ENCODE measurements at regions not wholly inside any gene's neighbourhood (a gene's known extent, or its start where the extent isn't known, plus 50 kb on each side); places are given as distances from the start of the nearest gene placed in this dataset.

GRCh38 chr3:82165266-82165665 is 403.8 kb upstream of the GBE1 start:
- TF ChIP-seq BCL3 (IDR thresholded peaks at IDR 0.05) = no peak
- TF ChIP-seq CHD4 (IDR thresholded peaks at IDR 0.05; ENCODE audit: borderline replicate concordance) = no peak
- no peak for TF ChIP-seq POLR2A (IDR thresholded peaks at IDR 0.05; ENCODE audit: low read length)
- TF ChIP-seq RAD21 (conservative IDR thresholded peaks at IDR 0.05 in 1 of 2, IDR thresholded peaks at IDR 0.05 in 1 of 2) = no peak
- no peak for TF ChIP-seq USF2 (IDR thresholded peaks at IDR 0.05)
- no peak for TF ChIP-seq JUN (IDR thresholded peaks at IDR 0.05)
- TF ChIP-seq EP300 (IDR thresholded peaks at IDR 0.05) = no peak
- no peak for TF ChIP-seq FOXS1 (CRISPR knock-in tag; IDR thresholded peaks at IDR 0.05)
- TF ChIP-seq CTCF (IDR thresholded peaks at IDR 0.05) = no peak
- TF ChIP-seq MYC (IDR thresholded peaks at IDR 0.05; ENCODE audit: borderline replicate concordance, low read length) = no peak
- TF ChIP-seq POLR2AphosphoS2 (conservative IDR thresholded peaks at IDR 0.05; ENCODE audit: low read length) = no peak
- no peak for TF ChIP-seq ELK1 (IDR thresholded peaks at IDR 0.05; ENCODE audit: low read depth, low read length)
- no peak for TF ChIP-seq PBX3 (IDR thresholded peaks at IDR 0.05)
